ENCODE measurements at regions not wholly inside any gene's neighbourhood (a gene's known extent, or its start where the extent isn't known, plus 50 kb on each side); places are given as distances from the start of the nearest gene placed in this dataset.

GRCh38 chr2:64210816-64211215 is 66.6 kb upstream of the PELI1 start:
- peak; percentile 44 for DNase-seq
- 58 to 83% methylated on average over 3 of the region's 3 CpGs for WGBS, 2 donors (ENCODE audit: low coverage in 1 of 2)
- in situ Hi-C loops (cut with MboI; ENCODE audit: low pct_ligation_motif_present in 1 of 4, low pct_unique_long_range_greater_than_20kb in 1 of 4, low sequenced_read_pairs in 3 of 4) = no loop called here

GRCh38 chr2:64211276-64211921 is 67.2 kb upstream of the PELI1 start:
- 83% methylated on average over 6 of the region's 6 CpGs for WGBS, 2 donors (ENCODE audit: low coverage in 1 of 2)
- intact Hi-C loops (cut with DNase I; ENCODE audit: low total_unique reads) (no loop called here), in situ Hi-C loops (cut with MboI; ENCODE audit: low pct_ligation_motif_present in 1 of 4, low pct_unique_long_range_greater_than_20kb in 1 of 4, low sequenced_read_pairs in 3 of 4) (no loop called here)
- no peak for DNase-seq
- no peaks in the 10 kb centered on the region for H3K27me3 ChIP-seq
- no peaks in the 10 kb centered on the region for H3K36me3 ChIP-seq
- TF ChIP-seq EP300 (IDR thresholded peaks at IDR 0.05; ENCODE audit: low read depth) (no peak), POLR2A (IDR thresholded peaks at IDR 0.05) (no peak), CTCF (IDR thresholded peaks at IDR 0.05) (no peak)
- H3K4me3 ChIP-seq = no peak overlapping the region
- H3K4me1 ChIP-seq = peaks cover 6 to 48% (median 19%) of the 10 kb centered on the region in 4 donors
- H3K9me3 ChIP-seq = no peaks in the 10 kb centered on the region
- peak overlapping the region; percentile 38 to 86 (median 72) for H3K27ac ChIP-seq

More at GRCh38 chr2:64210816-64211215, 66.6 kb upstream of the PELI1 start:
- Histone ChIP-seq H3K4me1 (peaks cover 6 to 48% (median 19%) of the 10 kb centered on the region in 4 donors), H3K27me3 (no peaks in the 10 kb centered on the region), H3K4me3 (no peak overlapping the region), H3K9me3 (no peaks in the 10 kb centered on the region), H3K36me3 (no peaks in the 10 kb centered on the region), H3K27ac (peak overlapping the region; percentile 45 to 86 (median 72))
- TF ChIP-seq POLR2A (IDR thresholded peaks at IDR 0.05) (peak; percentile 56), CTCF (IDR thresholded peaks at IDR 0.05) (no peak), POLR2AphosphoS5 (IDR thresholded peaks at IDR 0.05) (peak in 2 of 3 donors; percentile 48 to 72)
- intact Hi-C loops (cut with DNase I; ENCODE audit: low total_unique reads) = no loop called here

GRCh38 chr2:64212346-64212745 is 68.1 kb upstream of the PELI1 start:
- DNase-seq = no peak
- WGBS, 2 donors (ENCODE audit: low coverage in 1 of 2) = 40 to 44% methylated on average over 1 of the region's 1 CpG
- intact Hi-C loops (cut with DNase I; ENCODE audit: low total_unique reads) = no loop called here
- TF ChIP-seq POLR2AphosphoS5 (IDR thresholded peaks at IDR 0.05) = no peak
- no peak for TF ChIP-seq CTCF (IDR thresholded peaks at IDR 0.05)
- TF ChIP-seq POLR2A (IDR thresholded peaks at IDR 0.05) = no peak
- no peak for TF ChIP-seq EP300 (IDR thresholded peaks at IDR 0.05; ENCODE audit: low read depth)
- Histone ChIP-seq H3K9me3 (no peaks in the 10 kb centered on the region), H3K27ac (peak overlapping the region; percentile 75 to 86 (median 78)), H3K4me1 (peaks cover 6 to 48% (median 19%) of the 10 kb centered on the region in 4 donors), H3K36me3 (no peaks in the 10 kb centered on the region), H3K4me3 (no peak overlapping the region), H3K27me3 (no peaks in the 10 kb centered on the region)
- in situ Hi-C loops (cut with MboI; ENCODE audit: low pct_ligation_motif_present in 1 of 4, low pct_unique_long_range_greater_than_20kb in 1 of 4, low sequenced_read_pairs in 3 of 4) = no loop called here

- Histone ChIP-seq H3K27ac (peak overlapping the region; percentile 75 to 86 (median 78)), H3K4me3 (no peak overlapping the region), H3K4me1 (peaks cover 6 to 48% (median 19%) of the 10 kb centered on the region in 4 donors), H3K9me3 (no peaks in the 10 kb centered on the region), H3K27me3 (no peaks in the 10 kb centered on the region), H3K36me3 (no peaks in the 10 kb centered on the region)
- WGBS, 2 donors (ENCODE audit: low coverage in 1 of 2) = 74 to 80% methylated on average over 1 to 3 of the region's 3 CpGs
- intact Hi-C loops (cut with DNase I; ENCODE audit: low total_unique reads) = no loop called here
- DNase-seq = no peak
- TF ChIP-seq EP300 (IDR thresholded peaks at IDR 0.05; ENCODE audit: low read depth) = no peak
- TF ChIP-seq POLR2A (IDR thresholded peaks at IDR 0.05) = no peak
- no peak for TF ChIP-seq CTCF (IDR thresholded peaks at IDR 0.05)
- TF ChIP-seq POLR2AphosphoS5 (IDR thresholded peaks at IDR 0.05) = no peak
- in situ Hi-C loops (cut with MboI; ENCODE audit: low pct_ligation_motif_present in 1 of 4, low pct_unique_long_range_greater_than_20kb in 1 of 4, low sequenced_read_pairs in 3 of 4) = no loop called here
Observed at GRCh38 chr2:64212801-64213321, 68.6 kb upstream of the PELI1 start.
